IPS DF 4.7 (cell line): ENCODE measurements at regions not wholly inside any gene's neighbourhood (a gene's known extent, or its start where the extent isn't known, plus 50 kb on each side); places are given as distances from the start of the nearest gene placed in this dataset.

ENCODE experiments used
- DNase-seq: peaks from one replicate; pipeline ENCODE4 v3.0.0-alpha.2; 2013; ENCODE audit warnings: low spot score; ENCODE audit errors: extremely low read depth

- no peak for DNase-seq
Measured at GRCh38 chr12:90045559-90045958, 336.9 kb upstream of the ATP2B1 start.

GRCh38 chr12:90044069-90044468 lies 335.4 kb upstream of the ATP2B1 start:
- DNase-seq = no peak

- no peak for DNase-seq
Measured at GRCh38 chr12:90042920-90043641, 334.4 kb upstream of the ATP2B1 start.

GRCh38 chr12:90038289-90038688 lies 329.7 kb upstream of the ATP2B1 start:
- DNase-seq = no peak

- no peak for DNase-seq
Measured at GRCh38 chr12:90037740-90038139, 329.1 kb upstream of the ATP2B1 start.

- DNase-seq = no peak
Measured at GRCh38 chr12:90036637-90037036, 328.0 kb upstream of the ATP2B1 start.

- no peak for DNase-seq
Measured at GRCh38 chr12:90030726-90031125, 322.1 kb upstream of the ATP2B1 start.

- DNase-seq = no peak
Measured at GRCh38 chr12:90029317-90029716, 320.7 kb upstream of the ATP2B1 start.

- DNase-seq = no peak
Measured at GRCh38 chr12:90028635-90029051, 320.0 kb upstream of the ATP2B1 start.

- DNase-seq = no peak
Measured at GRCh38 chr12:90027889-90028634, 319.4 kb upstream of the ATP2B1 start.

GRCh38 chr12:90027041-90027440 lies 318.4 kb upstream of the ATP2B1 start:
- DNase-seq = no peak

GRCh38 chr12:90026516-90026915 lies 317.9 kb upstream of the ATP2B1 start:
- no peak for DNase-seq

GRCh38 chr12:90024262-90024661 lies 315.6 kb upstream of the ATP2B1 start:
- no peak for DNase-seq

GRCh38 chr12:90023207-90023900 lies 314.7 kb upstream of the ATP2B1 start:
- DNase-seq = no peak

GRCh38 chr12:90021795-90022440 lies 313.3 kb upstream of the ATP2B1 start:
- no peak for DNase-seq

GRCh38 chr12:90020881-90021280 lies 312.2 kb upstream of the ATP2B1 start:
- DNase-seq = no peak

GRCh38 chr12:90020436-90020835 lies 311.8 kb upstream of the ATP2B1 start:
- no peak for DNase-seq

GRCh38 chr12:90020014-90020413 lies 311.4 kb upstream of the ATP2B1 start:
- no peak for DNase-seq

GRCh38 chr12:90017316-90017715 lies 308.7 kb upstream of the ATP2B1 start:
- no peak for DNase-seq

- no peak for DNase-seq
Measured at GRCh38 chr12:90015228-90015627, 306.6 kb upstream of the ATP2B1 start.

- no peak for DNase-seq
Measured at GRCh38 chr12:90013409-90013808, 304.8 kb upstream of the ATP2B1 start.

- no peak for DNase-seq
Measured at GRCh38 chr12:90010089-90010488, 301.5 kb upstream of the ATP2B1 start.
